Aorta (tissue), 5 donors: ENCODE measurements at regions not wholly inside any gene's neighbourhood (a gene's known extent, or its start where the extent isn't known, plus 50 kb on each side); places are given as distances from the start of the nearest gene placed in this dataset.

Experiments
- ATAC-seq: fragments of 200-7000 bp; cut with Tn5 transposase; one replicate; pipeline ENCODE4 v1.9.1; 2022; ENCODE audit warnings: moderate library complexity; ENCODE audit not compliant: low FRiP score
- DNase-seq, 2 donors: peaks; one replicate each; pipeline ENCODE4 v3.0.0-alpha.2; 2020
- H3K27ac ChIP-seq, 2 donors: one replicate each; pipeline ENCODE4 v1.5.1; 2013; ENCODE audit warnings: low read length in 2 of 2, mild to moderate bottlenecking in 2 of 2, moderate library complexity in 2 of 2, control low read depth in 1 of 2, inconsistent platforms in 1 of 2, low read depth in 1 of 2
- H3K27me3 ChIP-seq, 2 donors: one replicate each; pipeline ENCODE4 v1.6.1; 2013; ENCODE audit warnings: control low read depth in 1 of 2, low read length in 1 of 2, mild to moderate bottlenecking in 1 of 2, moderate library complexity in 1 of 2; ENCODE audit not compliant: insufficient read depth in 2 of 2, control insufficient read depth in 1 of 2
- H3K36me3 ChIP-seq, 2 donors: one replicate each; pipeline ENCODE4 v1.6.1; 2013; ENCODE audit warnings: control low read depth in 1 of 2, low read length in 1 of 2, mild to moderate bottlenecking in 1 of 2; ENCODE audit not compliant: insufficient read depth in 2 of 2, control insufficient read depth in 1 of 2
- H3K4me1 ChIP-seq, 2 donors: one replicate each; pipeline ENCODE4 v1.6.1; 2013; ENCODE audit warnings: low read length in 2 of 2, control low read depth in 1 of 2, mild to moderate bottlenecking in 1 of 2, moderate library complexity in 1 of 2; ENCODE audit not compliant: insufficient read depth in 2 of 2, control insufficient read depth in 1 of 2
- H3K4me3 ChIP-seq, 2 donors: one replicate each; pipeline ENCODE4 v1.5.1; 2013; ENCODE audit warnings: low read length in 2 of 2, control low read depth in 1 of 2, mild to moderate bottlenecking in 1 of 2
- H3K9me3 ChIP-seq: one replicate; pipeline ENCODE4 v1.6.1; 2013; ENCODE audit warnings: mild to moderate bottlenecking, low read length; ENCODE audit not compliant: control insufficient read depth
- WGBS, 2 donors: extraction: QIAGEN DNeasy Blood & Tissue Kit; methylation state at CpG; one replicate each; pipeline ENCODE4 v1.1.7; 2013; 5-methylcytosine and 5-hydroxymethylcytosine counted together
- intact Hi-C, 2 donors: fragments of 100-400 bp; cut with DNase I; formaldehyde crosslinking; loops; one replicate each; pipeline versions ENCODE4 v1.14.2 to v1.15.0; 2022
- donor health status: healthy with polysubstance abuse.
- donor health status: Bipolar disorder and iron deficiency.
- donor health status: DM: no; HTN: no; CAD: no.
- donor health status: DM: no; HTN: no; CAD: no.
- donor health status: DM: yes; HTN: yes; CAD: no.

GRCh38 chr9:93812410-93812668, 142.8 kb downstream of the BARX1 start:
- intact Hi-C loops = no loop called here
- peaks cover 3% of the 10 kb centered on the region for H3K9me3 ChIP-seq
- no peak for DNase-seq

GRCh38 chr9:93810028-93810971, 144.9 kb downstream of the BARX1 start:
- intact Hi-C loops = no loop called here
- Histone ChIP-seq H3K27ac (no peak overlapping the region), H3K4me1 (no peaks in the 10 kb centered on the region), H3K4me3 (no peak overlapping the region), H3K27me3 (no peaks in the 10 kb centered on the region), H3K9me3 (peaks cover 3% of the 10 kb centered on the region), H3K36me3 (no peaks in the 10 kb centered on the region)
- WGBS, 2 donors = 39 to 44% methylated on average over 45 of the region's 45 CpGs
- ATAC-seq = no peak
- DNase-seq = peak in 1 of 2 donors; percentile 65

More at GRCh38 chr9:93812410-93812668, 142.8 kb downstream of the BARX1 start:
- no peak overlapping the region for H3K4me3 ChIP-seq
- H3K27me3 ChIP-seq = no peaks in the 10 kb centered on the region
- WGBS, 2 donors = 96 to 100% methylated on average over 1 of the region's 1 CpG
- no peaks in the 10 kb centered on the region for H3K36me3 ChIP-seq
- no peak for ATAC-seq
- no peak overlapping the region for H3K27ac ChIP-seq
- no peaks in the 10 kb centered on the region for H3K4me1 ChIP-seq

- Histone ChIP-seq H3K27me3 (no peaks in the 10 kb centered on the region), H3K4me3 (no peak overlapping the region), H3K9me3 (peaks cover 3% of the 10 kb centered on the region), H3K36me3 (no peaks in the 10 kb centered on the region), H3K4me1 (no peaks in the 10 kb centered on the region), H3K27ac (no peak overlapping the region)
- DNase-seq = peak in 1 of 2 donors; percentile 42
- no peak for ATAC-seq
- WGBS, 2 donors = 91 to 93% methylated on average over 12 of the region's 12 CpGs
- intact Hi-C loops = no loop called here
These were observed 145.8 kb downstream of the BARX1 start for GRCh38 chr9:93809204-93809940.

GRCh38 chr9:93808115-93809029, 146.8 kb downstream of the BARX1 start:
- intact Hi-C loops = no loop called here
- DNase-seq = peak in 1 of 2 donors; percentile 47
- Histone ChIP-seq H3K9me3 (peaks cover 3% of the 10 kb centered on the region), H3K4me1 (no peaks in the 10 kb centered on the region), H3K27ac (no peak overlapping the region), H3K27me3 (no peaks in the 10 kb centered on the region), H3K36me3 (no peaks in the 10 kb centered on the region), H3K4me3 (no peak overlapping the region)
- WGBS, 2 donors = 84 to 89% methylated on average over 10 of the region's 10 CpGs
- peak; percentile 15 for ATAC-seq

GRCh38 chr9:93807166-93808074, 147.7 kb downstream of the BARX1 start:
- H3K36me3 ChIP-seq = no peaks in the 10 kb centered on the region
- DNase-seq = peak in 1 of 2 donors; percentile 59
- ATAC-seq = no peak
- no peak overlapping the region for H3K4me3 ChIP-seq
- intact Hi-C loops = no loop called here
- H3K9me3 ChIP-seq = peaks cover 3% of the 10 kb centered on the region
- no peaks in the 10 kb centered on the region for H3K27me3 ChIP-seq
- no peaks in the 10 kb centered on the region for H3K4me1 ChIP-seq
- H3K27ac ChIP-seq = no peak overlapping the region
- WGBS, 2 donors = 71% methylated on average over 14 of the region's 14 CpGs

- ATAC-seq = no peak
- WGBS, 2 donors = 82 to 85% methylated on average over 7 of the region's 7 CpGs
- no peaks in the 10 kb centered on the region for H3K9me3 ChIP-seq
- H3K36me3 ChIP-seq = no peaks in the 10 kb centered on the region
- no peak overlapping the region for H3K27ac ChIP-seq
- DNase-seq = peak in 1 of 2 donors; percentile 42
- intact Hi-C loops = no loop called here
- H3K27me3 ChIP-seq = no peaks in the 10 kb centered on the region
- H3K4me3 ChIP-seq = no peak overlapping the region
- no peaks in the 10 kb centered on the region for H3K4me1 ChIP-seq
These were observed 153.4 kb downstream of the BARX1 start for GRCh38 chr9:93801581-93802284.

- ATAC-seq = no peak
- Histone ChIP-seq H3K9me3 (no peaks in the 10 kb centered on the region), H3K4me3 (no peak overlapping the region), H3K27me3 (no peaks in the 10 kb centered on the region), H3K27ac (no peak overlapping the region), H3K4me1 (no peaks in the 10 kb centered on the region), H3K36me3 (no peaks in the 10 kb centered on the region)
- WGBS, 2 donors = 61 to 65% methylated on average over 4 of the region's 4 CpGs
- peak in 1 of 2 donors; percentile 67 for DNase-seq
- intact Hi-C loops = no loop called here
These were observed 154.0 kb downstream of the BARX1 start for GRCh38 chr9:93801120-93801519.
